ENCODE measurements at regions not wholly inside any gene's neighbourhood (a gene's known extent, or its start where the extent isn't known, plus 50 kb on each side); places are given as distances from the start of the nearest gene placed in this dataset.

- no peak for TF ChIP-seq CTCF (IDR thresholded peaks at IDR 0.05)
- no peak for TF ChIP-seq YY1 (IDR thresholded peaks at IDR 0.05; ENCODE audit: low read depth)
- no peak for TF ChIP-seq GABPA (IDR thresholded peaks at IDR 0.05; ENCODE audit: low read depth)
- no peak for TF ChIP-seq REST (IDR thresholded peaks at IDR 0.05; ENCODE audit: low read depth, low read length)
- no peak for TF ChIP-seq MAX (IDR thresholded peaks at IDR 0.05; ENCODE audit: low read depth)
- TF ChIP-seq PBX3 (IDR thresholded peaks at IDR 0.05): no peak
Observed at GRCh38 chr9:26392639-26393038, 500.0 kb downstream of the CAAP1 start.

Measured in SK-N-SH (cell line).